ENCODE measurements at regions not wholly inside any gene's neighbourhood (a gene's known extent, or its start where the extent isn't known, plus 50 kb on each side); places are given as distances from the start of the nearest gene placed in this dataset.

DNA sequence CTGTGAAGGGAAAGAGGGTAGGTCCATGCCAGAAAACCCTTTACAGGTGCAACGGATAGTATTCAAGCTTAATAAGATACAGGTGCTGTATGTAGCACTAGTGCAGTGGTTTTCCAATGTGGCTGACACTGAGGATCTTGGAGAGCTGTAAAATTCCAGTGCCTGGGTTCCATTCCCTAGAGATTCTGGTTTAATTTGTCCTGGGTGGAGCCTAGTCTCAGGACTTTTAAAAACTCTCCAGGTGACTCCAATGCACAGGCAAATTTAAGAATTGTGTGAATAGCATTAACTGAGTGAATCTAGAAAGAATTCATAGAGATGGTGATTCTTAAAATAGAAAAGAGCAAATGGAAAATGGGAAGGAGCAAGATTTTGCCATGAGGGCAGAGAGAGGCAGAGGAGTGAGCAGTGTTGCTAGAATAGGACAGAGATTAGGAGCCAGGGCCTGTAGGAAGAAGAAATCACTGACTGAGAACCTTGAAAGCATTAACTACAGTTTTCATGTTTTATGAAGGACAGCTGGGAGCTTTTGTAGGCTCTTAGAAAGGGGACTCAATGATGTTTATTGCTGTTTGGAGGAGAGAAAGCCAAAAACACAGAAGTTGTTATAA lies 261.8 kb downstream of the DLEU7 start:
- no peak overlapping the region for H3K4me3 Mint-ChIP-seq
- no peak overlapping the region for H3K27ac Mint-ChIP-seq
- H3K4me1 Mint-ChIP-seq, result no peaks in the 10 kb centered on the region
- ATAC-seq (no peak), DNase-seq (ENCODE audit: low spot score in 2 of 2) (no peak)
- H3K36me3 Mint-ChIP-seq, result no peaks in the 10 kb centered on the region
- H3K9me3 Mint-ChIP-seq, result no peaks in the 10 kb centered on the region

DNA sequence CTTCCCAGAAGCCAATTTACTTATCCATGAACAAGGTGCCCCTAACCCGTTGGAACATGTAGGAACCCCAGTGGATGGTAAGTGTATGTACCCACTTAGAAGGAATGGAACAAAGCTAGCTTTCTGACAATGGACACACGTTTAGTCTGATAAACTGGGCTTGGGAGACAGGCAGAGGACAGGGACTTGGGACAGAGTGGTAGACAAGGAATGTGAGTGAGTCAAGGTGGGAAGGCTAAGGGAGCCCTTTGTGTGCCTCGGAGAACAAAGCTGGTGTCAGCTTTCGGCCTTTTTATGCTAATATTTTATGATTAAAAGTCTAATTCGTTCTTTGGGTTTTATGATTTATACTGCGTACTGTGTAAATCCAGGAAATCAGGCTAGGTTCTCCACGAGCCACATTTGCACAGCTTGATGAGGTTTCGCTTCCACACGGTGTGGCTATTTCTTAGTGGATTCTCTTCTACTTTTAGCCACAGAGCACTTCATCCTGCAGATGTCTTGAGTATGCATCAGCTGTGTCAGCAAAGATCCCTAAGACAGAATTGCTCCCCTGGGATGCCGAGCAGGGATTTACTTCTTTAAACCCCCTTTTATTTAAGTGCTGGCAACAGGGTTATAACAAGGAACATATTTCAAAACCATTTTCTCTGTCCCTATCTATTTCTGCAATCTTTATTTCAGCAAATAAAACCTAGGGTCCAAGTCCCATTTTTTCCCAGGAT lies 258.5 kb downstream of the DLEU7 start:
- Mint-ChIP-seq H3K4me3 (no peak overlapping the region), H3K4me1 (no peaks in the 10 kb centered on the region), H3K36me3 (no peaks in the 10 kb centered on the region), H3K9me3 (no peaks in the 10 kb centered on the region), H3K27ac (no peak overlapping the region)
- DNase-seq (ENCODE audit: low spot score in 2 of 2) (no peak), ATAC-seq (no peak)

DNA sequence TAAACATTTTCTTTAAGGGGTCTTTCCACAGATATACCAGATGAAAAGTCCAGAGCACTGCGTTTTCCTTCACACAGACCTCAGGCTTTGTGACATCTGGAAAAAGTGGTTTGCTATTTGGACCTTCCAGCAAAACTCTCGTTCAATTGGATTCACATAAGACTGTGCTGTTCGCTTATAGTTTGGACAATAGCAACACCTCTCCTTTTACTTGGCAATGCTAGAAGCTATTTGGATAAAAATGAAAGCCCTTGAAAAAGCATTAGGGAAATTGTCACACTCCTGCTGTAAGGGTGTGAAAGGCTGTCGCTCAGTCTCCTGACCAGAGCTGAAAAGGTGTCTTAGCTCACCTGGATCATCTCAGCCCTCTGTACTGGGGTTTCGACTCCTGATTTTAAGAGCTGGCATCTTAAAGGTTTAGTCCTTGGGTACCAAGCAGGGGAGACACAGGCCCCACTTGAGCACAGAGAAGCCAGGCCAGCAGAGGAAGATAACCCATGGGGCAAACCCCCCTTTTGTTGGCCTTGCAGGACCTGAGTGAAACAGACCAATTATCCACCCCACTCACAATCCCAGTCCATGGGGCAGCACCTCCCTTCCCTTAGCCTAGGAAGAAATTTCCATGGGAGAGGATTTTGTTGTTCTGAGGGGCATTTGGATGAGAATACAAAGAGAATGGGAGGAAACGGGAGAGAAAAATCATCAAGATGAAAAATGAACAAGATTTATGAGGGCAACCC lies 257.6 kb downstream of the DLEU7 start:
- no peaks in the 10 kb centered on the region for H3K9me3 Mint-ChIP-seq
- ATAC-seq, result no peak

DNA sequence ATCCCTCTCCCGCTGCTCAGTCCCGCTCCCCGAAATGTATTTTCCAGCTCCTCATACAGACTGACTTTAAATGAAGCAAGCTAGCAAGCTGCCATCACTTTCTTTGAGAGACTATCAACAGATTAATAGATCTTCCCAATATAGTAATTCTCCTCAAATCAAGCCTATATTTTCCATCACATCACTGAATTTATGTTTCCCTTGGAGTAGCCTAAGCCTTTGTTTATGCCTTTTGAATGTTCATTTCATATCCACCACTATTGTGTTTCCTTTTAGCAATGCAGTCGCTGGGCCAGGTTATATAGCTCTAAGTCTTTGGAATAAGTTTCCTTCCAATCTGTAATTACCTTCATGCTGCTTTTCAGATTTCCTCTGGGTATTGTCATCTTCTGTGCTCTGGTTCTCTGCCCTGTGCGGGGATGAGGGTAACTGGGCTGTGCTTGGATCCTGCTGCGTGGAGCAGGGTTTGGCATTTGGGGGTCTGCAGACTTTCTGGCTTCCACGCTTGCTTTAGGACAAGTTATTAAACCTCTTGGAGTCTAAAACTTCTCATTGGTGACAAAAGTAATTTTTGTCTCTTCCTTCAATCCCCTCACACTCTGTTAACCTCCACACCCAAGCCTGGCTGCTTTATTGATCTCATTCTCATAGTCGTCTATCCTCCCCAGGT lies 256.9 kb downstream of the DLEU7 start:
- Mint-ChIP-seq H3K9me3 (no peaks in the 10 kb centered on the region), H3K4me3 (no peak overlapping the region), H3K36me3 (no peaks in the 10 kb centered on the region), H3K27ac (no peak overlapping the region), H3K4me1 (peaks cover 4% of the 10 kb centered on the region)
- DNase-seq (ENCODE audit: low spot score in 2 of 2) (no peak), ATAC-seq (no peak)

More for the DNA sequence above, 257.6 kb downstream of the DLEU7 start:
- no peak overlapping the region for H3K27ac Mint-ChIP-seq
- no peak for DNase-seq (ENCODE audit: low spot score in 2 of 2)
- H3K36me3 Mint-ChIP-seq, result no peaks in the 10 kb centered on the region
- no peak overlapping the region for H3K4me3 Mint-ChIP-seq
- peaks cover 4% of the 10 kb centered on the region for H3K4me1 Mint-ChIP-seq

DNA sequence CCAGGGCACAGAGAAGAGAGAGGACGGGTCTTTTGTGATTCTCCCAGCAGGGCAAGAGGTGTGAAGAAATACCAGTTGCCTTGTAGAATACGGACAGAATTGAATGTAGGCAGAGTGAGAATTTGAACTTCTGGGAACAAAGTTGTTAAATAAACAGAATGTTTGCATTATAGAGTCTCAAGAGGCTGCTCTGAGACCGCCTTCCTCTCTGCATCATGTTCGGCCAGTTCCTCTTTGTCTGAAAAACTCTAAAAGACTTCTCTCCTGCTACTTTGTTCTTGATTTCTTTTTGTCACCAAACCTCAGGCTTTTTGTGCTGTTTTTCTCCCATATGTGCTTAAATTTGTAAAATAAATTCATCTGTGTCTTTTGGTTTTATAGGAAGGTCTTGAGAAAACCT lies 256.4 kb downstream of the DLEU7 start:
- no peak for ATAC-seq
- H3K4me1 Mint-ChIP-seq, result peaks cover 4% of the 10 kb centered on the region
- no peak overlapping the region for H3K4me3 Mint-ChIP-seq
- no peak overlapping the region for H3K27ac Mint-ChIP-seq
- no peaks in the 10 kb centered on the region for H3K36me3 Mint-ChIP-seq
- DNase-seq (ENCODE audit: low spot score in 2 of 2), result no peak
- H3K9me3 Mint-ChIP-seq, result no peaks in the 10 kb centered on the region

DNA sequence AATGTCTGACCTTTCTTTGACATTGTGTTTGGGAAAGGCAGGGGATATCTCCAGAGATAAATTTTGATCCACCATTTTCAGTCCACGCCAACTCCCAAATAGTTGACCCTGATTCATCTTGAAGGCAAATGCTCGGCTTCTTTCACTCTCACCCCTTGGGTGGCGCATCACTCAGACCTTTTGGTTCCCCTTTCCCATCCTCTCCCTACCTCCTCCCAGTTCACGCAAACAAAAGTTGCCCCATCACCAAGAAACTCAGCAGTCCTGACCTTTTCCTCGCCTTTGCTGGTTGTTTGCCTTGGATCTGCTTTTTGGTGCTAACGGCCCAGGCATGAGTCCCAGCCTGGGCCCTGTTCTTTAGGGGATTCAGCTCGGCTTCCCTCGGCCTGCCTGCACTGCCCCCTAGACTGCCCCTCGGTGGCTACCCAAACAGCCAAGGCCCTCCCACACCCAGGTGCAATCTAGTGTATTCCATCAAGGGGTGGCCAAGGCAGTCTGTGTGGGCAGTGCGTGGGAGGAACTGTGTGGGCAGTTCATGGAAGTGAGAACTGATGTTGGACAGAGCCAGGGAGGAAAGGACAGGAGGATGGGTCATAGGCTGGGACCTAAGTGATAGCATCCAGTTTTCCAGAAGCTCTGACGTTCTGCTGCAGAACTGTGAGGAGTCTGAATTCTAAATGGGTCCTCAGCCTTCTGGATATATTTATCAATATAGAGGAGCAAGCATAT lies 255.7 kb downstream of the DLEU7 start:
- DNase-seq (ENCODE audit: low spot score in 2 of 2) (no peak), ATAC-seq (no peak)
- H3K4me1 Mint-ChIP-seq, result peaks cover 6% of the 10 kb centered on the region
- no peak overlapping the region for H3K27ac Mint-ChIP-seq
- no peaks in the 10 kb centered on the region for H3K9me3 Mint-ChIP-seq
- H3K36me3 Mint-ChIP-seq, result no peaks in the 10 kb centered on the region
- H3K4me3 Mint-ChIP-seq, result no peak overlapping the region

DNA sequence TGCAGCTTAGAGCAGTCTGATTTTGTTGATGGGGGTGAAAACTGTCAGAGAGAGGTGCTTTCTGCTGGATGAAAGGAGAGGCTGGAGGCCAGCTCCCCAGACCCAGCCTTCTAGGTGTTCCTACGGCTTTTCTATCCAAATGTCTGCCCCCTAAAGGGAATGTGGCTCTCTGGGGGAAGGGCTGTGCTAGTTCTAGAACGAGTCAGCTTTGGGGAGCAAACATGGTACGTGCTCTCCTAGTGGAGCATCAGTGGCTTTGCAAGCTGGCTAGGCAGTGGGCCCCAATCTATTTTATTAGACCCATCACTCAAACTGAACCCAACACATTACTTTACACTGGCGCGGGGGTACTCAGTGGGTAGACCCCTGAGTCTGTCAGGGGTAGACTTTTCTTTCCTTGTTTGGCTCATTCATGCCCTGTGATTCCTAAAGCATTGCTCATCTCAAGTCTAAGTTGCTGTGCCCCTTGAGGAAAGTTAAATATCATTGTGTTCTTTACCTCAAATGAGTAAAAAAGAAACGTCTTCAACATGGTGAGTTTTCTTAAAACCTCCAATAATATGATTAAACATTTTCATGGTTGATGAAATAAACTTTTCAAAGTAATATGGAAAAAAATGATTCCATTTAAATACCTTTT lies 254.9 kb downstream of the DLEU7 start:
- DNase-seq (ENCODE audit: low spot score in 2 of 2) (no peak), ATAC-seq (no peak)
- no peak overlapping the region for H3K4me3 Mint-ChIP-seq
- no peaks in the 10 kb centered on the region for H3K36me3 Mint-ChIP-seq
- H3K27ac Mint-ChIP-seq, result no peak overlapping the region
- H3K9me3 Mint-ChIP-seq, result no peaks in the 10 kb centered on the region
- peaks cover 13% of the 10 kb centered on the region for H3K4me1 Mint-ChIP-seq

DNA sequence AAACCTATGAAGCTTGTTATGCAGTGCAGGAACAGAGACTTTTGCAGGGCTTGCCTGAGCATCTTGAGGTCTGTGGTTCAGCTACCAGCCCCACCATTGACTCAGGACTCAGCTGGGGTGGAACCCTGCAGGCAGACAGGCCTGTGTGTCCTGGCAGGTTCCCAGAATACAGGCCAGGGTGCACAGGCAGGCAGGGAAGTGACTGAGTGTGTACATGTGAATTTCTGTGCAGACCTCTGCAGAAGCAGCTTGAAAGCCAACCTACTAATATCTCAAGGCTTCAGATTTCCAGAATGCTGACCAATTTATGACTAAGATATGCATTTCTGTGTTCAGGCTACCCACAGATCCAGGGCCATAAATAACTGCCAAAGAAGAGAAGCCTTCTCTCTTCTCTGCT lies 254.4 kb downstream of the DLEU7 start:
- H3K4me3 Mint-ChIP-seq, result no peak overlapping the region
- ATAC-seq (peak; percentile 63), DNase-seq (ENCODE audit: low spot score in 2 of 2) (no peak)
- no peaks in the 10 kb centered on the region for H3K36me3 Mint-ChIP-seq
- peaks cover 13% of the 10 kb centered on the region for H3K4me1 Mint-ChIP-seq
- no peak overlapping the region for H3K27ac Mint-ChIP-seq
- no peaks in the 10 kb centered on the region for H3K9me3 Mint-ChIP-seq

DNA sequence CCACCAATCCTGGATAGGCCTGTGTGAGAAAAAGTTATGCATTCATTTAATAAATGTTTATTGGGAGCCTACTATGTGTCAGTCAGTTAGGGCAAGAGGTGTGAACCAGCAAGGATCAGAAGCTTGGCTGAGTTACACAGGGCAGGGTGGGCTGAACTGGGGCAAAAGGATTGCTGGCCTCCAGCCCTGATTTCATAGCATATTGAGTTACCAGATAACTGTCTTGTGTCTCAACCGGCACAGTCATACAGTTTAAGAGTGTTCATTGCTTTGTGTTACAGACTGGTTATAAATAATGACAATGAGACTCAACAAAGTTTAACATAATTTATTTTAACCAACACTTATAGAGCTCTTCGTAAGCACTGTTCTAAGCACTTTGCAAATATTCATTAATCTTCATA lies 253.8 kb downstream of the DLEU7 start:
- H3K36me3 Mint-ChIP-seq, result no peaks in the 10 kb centered on the region
- H3K9me3 Mint-ChIP-seq, result no peaks in the 10 kb centered on the region
- ATAC-seq (peak; percentile 49), DNase-seq (ENCODE audit: low spot score in 2 of 2) (no peak)
- no peak overlapping the region for H3K4me3 Mint-ChIP-seq
- peaks cover 13% of the 10 kb centered on the region for H3K4me1 Mint-ChIP-seq
- H3K27ac Mint-ChIP-seq, result no peak overlapping the region

DNA sequence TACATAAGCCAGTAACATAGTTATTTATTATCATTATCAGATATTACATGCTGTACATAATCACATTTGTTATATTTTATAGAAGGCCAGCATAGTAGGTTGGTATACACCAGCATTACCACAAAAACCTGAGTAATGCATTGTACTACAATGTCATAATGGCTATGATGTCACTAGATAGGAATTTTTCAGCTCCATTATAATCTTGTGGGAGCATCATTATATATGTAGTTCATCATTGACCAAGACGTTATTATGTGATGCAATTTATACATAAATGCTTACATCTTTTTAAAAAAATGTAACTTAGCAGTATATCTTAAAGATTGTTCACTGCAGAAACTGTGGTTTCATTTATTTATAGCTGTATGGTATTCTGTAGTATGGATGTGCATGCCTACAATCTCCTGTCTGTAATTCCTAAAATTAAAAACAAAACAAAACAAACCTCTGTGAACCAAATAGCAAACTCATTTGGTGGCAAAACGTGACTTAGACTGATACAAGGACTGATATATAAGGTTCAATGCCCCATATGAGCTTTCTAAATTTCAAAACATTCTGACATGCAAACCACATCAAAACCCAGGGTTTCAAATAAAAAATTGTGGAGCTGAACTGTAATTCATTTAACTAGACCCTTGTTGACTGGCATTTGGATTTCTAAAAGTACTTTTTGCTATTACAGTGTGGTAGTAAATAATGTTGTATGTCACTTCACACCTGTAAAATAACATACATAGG lies 250.9 kb downstream of the DLEU7 start:
- Mint-ChIP-seq H3K4me3 (no peak overlapping the region), H3K9me3 (no peaks in the 10 kb centered on the region), H3K36me3 (no peaks in the 10 kb centered on the region), H3K4me1 (peaks cover 20% of the 10 kb centered on the region), H3K27ac (no peak overlapping the region)
- no peak for DNase-seq (ENCODE audit: low spot score in 2 of 2)
- ATAC-seq, result no peak

DNA sequence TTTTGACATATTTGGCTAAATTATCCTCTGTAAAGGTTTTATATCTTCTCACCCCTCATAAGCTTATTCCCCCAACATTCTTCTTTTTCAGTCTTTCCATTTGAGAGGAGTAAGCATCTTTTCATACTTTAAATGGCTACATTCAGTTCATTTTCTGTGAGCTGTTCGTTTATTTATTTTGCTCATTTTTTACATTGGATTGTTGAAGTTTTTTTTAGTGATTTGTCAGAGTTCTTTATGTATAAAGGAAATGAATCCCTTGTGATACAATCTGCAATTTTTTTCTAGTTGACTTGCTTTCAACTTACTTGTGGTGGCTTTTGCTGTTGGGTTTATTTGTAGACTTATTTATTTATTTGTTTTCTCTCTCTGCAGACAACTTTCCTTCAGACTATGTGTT lies 250.3 kb downstream of the DLEU7 start:
- no peak for ATAC-seq
- Mint-ChIP-seq H3K27ac (no peak overlapping the region), H3K36me3 (no peaks in the 10 kb centered on the region), H3K4me1 (peaks cover 24% of the 10 kb centered on the region), H3K4me3 (no peak overlapping the region), H3K9me3 (no peaks in the 10 kb centered on the region)
- DNase-seq (ENCODE audit: low spot score in 2 of 2), result no peak

DNA sequence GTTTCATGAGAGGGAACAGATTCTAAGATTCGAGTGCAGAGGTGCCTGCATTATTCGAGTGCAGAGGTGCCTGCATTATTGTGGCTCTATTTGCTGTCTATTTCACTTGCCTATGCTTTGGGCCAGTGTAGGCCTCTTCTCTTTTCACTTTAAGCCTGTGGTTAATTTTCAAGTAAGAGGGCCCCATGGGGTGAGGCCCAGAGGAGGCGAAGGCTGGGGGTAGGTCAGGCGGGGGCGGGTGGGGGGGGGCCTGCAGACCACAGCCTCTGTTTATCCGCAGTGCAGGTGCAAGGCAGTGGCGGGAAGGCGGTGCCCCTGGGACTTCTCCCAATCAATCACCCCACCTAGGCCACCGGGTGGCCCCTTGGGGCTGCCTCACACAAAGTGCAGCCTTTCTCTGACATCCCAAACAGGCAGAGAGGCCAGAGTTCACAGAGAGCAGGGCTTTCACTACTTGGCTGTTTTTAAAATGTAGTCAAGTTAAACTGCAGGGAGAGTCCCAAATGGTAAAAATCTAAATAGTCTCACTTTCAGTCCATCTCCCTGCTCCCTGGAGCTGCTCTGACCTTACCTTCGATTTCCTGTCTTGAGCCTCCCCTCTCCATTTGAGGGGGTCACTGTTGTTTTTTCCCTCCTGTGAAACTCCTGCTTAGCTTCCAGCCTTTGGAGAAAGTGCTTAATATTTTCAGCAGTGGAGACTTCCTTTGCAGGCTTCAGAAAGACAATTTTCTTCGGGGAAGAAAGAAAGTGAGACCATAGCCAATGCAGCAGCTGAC lies 249.0 kb downstream of the DLEU7 start:
- Mint-ChIP-seq H3K9me3 (no peaks in the 10 kb centered on the region), H3K4me1 (peaks cover 26% of the 10 kb centered on the region), H3K36me3 (no peaks in the 10 kb centered on the region), H3K4me3 (no peak overlapping the region), H3K27ac (no peak overlapping the region)
- DNase-seq (ENCODE audit: low spot score in 2 of 2), result no peak
- ATAC-seq, result peak; percentile 75

DNA sequence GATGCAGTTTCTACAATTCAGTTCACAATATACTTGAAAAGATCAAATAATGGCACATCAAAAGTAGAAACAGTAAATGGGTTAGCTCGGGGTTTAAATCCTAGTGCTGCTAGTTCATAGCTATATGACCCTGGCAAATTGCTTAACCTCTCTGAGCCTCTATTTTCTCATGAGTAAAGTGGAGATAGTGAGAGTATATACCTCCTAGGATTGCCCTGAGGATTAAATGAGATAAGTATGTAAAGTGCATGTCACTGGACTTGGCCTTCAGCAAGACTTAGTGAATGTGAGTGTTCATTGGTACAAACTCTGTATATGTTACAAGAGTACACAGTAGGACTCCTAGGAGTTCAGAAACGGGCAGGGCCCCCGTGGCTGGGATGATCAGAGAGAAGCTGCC lies 248.3 kb downstream of the DLEU7 start:
- Mint-ChIP-seq H3K36me3 (no peaks in the 10 kb centered on the region), H3K27ac (no peak overlapping the region), H3K4me1 (peaks cover 25% of the 10 kb centered on the region), H3K4me3 (no peak overlapping the region), H3K9me3 (no peaks in the 10 kb centered on the region)
- DNase-seq (ENCODE audit: low spot score in 2 of 2) (no peak), ATAC-seq (no peak)

Measured in stimulated activated effector memory CD8-positive, alpha-beta T cell treated with anti-CD3 and anti-CD28 coated beads, Interleukin-12 subunit alpha, Interleukin-12 subunit beta, amount 100 ng/mL, for 72 hours (primary cell).